Stimulated activated CD4-positive, alpha-beta T cell treated with anti-CD3 and anti-CD28 coated beads, Interleukin-2, amount 100 ng/mL, for 24 hours (primary cell): ENCODE measurements at regions not wholly inside any gene's neighbourhood (a gene's known extent, or its start where the extent isn't known, plus 50 kb on each side); places are given as distances from the start of the nearest gene placed in this dataset.

Experiments
- DNase-seq, 2 donors: peaks; one replicate each; pipeline ENCODE4 v3.0.0-alpha.2; 2020

DNA sequence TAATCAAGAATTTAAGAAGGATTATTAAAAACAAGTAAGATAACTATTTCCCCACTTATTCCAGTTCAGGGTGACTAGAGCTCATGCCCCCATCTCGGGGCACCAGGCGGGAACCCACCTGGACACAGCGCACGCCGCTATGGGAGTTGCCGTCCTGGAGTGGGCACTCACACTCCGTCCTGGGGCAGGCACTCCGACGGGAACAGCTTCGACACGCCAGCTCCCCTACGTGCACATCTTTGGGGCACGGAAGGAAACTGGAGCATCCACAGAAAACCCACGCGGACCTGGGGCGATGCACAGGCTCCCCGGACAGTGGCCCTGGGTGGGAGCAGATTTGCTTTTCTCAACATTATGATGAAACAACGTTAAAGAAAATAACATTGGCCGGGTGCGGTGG lies 52.0 kb upstream of the GATA5 start:
- DNase-seq: no peak

DNA sequence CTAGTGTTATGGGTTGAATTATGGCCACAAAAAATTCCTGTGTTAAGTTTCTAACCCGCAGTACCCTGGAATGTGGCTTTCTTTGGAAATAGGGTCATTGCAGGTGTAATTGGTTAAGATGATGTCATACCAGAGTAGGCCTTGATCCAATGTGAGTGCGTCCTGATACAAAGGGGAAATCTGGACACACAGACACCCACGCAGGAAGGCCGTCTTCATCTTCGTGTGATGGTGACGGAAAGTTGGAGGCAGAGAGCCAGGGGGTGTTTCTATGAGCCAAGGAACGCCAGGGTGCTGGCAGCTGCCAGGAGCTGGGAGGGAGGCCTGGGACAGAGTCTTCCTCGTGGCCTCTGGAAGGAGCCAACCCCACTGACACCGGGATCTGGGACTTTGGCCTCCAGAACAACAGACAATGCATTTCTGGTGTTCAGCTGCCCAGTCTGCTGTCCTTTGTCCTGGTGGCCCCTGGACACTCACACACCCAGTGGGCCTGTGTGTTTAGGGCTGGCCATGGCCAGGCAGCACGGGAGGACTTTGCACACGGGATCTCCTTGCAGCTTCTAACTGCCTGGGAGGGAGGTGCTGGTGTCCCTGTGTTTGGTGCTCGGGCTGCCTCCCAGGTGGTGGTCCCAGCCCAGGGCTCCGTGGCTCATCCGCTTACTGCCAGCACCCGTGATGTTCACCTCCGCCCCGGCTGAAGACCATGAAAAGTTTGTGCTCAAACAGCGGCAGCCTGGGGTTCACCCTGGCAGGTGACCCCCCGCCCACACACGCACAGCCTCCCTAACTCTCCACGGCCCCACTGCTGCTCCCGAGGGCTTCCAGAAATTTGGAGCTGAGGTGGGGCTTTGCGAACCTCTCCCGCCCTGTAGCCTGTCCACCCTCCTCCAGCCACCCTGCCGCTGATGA lies 53.4 kb upstream of the GATA5 start:
- no peak for DNase-seq

DNA sequence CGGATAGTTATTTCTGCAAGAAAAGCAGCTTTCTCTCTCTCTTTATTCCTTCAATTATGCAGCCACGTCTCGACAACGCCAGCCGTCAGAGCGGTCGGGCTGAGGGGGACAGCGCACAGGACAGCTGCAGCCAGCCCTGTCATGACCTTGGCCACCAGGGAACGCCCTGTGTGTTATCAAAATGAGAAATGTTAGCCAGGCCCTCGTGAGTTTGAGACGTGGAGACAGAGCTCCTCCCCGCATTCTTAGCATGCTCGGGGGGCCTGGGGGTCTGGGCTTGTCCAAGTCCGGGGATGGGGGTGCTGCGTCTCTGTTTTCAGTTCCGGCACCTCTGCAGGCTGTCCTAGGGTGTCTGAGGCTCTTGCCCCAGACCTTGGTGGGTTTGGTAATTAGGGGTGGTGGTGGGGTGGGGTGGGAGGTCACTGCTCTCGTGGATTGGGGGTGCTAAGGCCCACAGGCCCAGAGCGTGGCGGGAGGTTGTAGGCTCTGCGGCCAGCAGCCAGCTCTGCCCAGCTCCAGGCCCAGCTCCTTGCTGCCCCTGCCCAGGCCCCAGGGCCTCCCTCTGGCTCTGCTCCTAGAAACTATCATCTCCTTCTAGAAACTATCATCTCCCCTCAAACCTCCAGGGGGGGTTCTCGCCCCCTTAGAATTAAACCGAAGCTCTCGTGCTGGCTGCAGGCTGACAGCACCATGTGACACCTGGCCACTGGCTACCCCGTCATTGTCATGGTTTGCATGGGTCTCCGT lies 54.3 kb upstream of the GATA5 start:
- no peak for DNase-seq

DNA sequence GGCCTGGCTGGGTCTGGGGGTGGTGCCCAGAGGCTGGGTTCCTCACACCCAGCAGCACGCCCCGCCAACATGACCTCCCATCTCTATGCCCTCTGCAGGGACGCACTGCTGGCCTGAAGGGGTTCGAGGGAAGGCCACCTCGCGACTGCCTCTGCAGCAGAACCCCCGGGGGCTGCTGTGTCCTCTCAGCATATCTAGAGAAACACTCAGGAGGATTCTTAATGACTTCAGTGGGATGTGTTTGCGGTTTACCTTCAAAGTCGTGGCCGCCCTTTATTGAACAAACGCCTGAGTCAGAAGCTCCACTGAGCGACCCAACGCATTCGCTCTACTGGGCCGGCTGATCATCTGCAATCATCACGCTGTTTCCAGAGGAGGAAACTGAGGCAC lies 54.8 kb upstream of the GATA5 start:
- no peak for DNase-seq

DNA sequence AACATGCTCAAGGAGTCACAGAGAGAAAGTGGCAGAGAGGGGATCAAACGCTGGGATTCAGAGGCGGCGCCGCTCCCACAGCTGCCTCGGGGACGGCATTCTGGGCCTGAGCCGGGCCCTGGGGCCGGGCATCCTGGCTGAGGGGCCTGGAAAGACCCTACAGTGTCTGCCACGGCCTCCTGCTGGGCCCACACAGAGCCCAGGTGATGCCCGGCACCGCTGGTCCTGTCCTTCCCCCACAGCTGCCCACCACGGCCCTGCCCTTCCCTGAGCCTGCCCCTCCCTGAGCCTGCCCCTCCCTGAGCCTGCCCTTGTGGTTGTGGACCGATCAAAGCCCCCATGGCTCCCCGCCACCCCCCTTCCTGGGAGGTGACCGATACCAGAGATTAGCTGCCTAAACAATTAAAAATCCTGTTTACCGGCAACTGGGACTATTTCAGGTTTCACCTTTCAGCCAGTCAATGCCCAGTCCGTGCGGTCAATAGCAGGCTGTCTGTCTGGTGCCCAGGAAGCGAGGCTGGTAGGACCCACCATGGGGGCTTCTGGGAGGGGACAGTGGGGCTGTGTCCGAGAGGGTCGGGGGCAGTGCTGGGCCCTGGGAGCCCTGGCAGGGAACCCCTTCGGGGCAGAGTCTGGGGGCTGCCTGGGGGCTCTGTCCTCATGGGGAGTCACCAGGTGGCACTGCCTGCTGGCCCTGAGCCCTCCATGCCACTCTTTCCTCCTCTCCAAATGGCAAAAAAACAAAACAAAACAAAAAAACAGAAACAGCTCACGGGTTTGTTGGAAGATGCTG lies 55.4 kb upstream of the GATA5 start:
- no peak for DNase-seq

DNA sequence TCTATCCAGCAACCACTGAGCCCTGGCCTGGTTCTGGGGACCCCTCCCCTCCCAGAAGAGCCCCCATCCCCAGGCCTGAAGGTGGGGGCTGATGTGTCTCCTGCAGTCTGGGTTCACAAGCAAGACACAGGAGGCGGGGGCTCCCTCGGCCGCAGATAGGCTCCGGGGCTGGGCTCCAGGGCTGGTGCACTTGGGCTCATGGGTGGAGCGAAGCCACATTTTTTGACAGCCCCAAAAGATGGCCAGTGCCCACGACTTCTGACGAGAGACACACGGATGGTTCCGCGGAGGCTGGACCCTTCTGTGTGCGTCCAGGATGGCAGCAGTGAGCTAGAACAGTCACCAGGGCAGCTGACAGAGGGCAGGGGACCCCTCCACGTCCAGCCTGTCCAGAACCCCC lies 57.1 kb upstream of the GATA5 start:
- DNase-seq: no peak

DNA sequence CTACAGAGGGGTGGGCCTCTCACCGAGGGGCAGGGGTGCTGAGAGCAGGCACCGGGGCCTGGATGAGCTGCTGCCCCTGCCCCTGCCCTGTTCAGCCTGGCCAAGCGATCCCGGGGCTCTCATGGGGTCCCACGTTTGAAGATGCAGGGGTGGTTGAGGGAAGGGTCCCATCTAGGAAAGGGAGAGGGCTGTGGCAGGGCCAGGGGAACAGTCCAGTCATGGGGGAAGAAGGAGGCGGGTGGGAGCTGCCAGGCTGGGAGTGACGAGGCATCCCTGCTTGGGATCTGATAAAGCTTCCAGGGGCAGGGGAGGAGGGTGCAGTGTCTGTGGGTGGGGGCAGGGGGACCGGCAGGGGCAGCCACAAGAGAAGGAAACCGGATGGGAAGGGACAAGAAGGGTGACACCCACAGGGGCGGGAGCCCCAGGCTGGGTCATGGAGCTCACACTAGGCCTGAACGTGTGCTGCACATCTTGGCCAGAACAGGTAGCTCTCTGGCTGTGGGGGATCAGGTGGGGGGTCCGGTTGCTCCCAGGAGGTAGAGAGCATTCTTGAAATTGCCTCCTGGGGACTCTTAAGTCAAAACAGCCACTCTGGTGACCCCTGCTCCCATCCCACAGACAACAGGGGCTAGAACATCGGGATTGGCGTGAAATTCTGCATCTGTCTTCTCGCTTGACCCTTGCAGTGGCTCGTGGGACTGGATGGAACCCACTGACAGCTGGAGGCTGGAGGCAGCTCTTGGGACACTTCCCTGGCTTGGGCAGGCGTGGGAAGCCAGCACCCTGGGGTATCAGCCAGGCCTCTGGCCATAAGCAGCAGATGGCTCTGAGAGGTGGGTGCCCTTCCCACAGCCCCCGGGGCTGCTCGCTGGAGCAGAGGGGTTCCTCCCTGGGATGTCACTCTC lies 58.0 kb upstream of the GATA5 start:
- DNase-seq: no peak

DNA sequence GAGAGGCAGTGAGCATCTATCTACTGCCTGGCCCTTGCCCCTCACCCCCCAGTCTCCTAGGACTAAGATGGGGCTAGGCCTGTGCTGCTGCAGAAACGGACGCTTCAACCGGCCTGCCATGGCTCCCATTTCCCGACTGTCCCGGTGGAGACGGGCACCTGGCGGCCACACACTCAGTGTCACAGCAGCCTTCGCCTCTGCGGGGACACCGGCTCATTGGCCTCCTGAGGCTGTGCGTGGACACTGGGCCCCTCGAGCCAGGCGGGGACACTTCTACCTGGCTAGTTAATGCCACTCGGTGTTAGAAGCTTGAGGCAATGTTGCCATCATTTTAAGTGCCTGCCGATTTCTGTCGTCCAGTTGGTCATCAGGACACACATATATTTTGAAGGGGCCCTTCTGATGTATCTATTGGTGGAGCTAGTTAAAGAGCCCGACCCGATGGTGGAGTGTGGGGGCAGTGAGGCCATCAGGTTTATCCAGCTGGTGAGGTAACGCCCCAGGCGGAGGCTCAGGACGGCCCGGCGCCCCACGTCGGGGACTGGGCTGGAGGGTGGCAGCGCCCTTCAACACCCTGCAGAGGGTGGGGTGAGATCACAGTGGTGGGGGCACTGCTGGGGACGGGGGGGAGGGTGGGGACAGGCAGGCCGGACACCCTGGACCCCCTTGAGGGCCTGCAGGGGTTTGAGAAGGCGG lies 58.9 kb upstream of the GATA5 start:
- no peak for DNase-seq

DNA sequence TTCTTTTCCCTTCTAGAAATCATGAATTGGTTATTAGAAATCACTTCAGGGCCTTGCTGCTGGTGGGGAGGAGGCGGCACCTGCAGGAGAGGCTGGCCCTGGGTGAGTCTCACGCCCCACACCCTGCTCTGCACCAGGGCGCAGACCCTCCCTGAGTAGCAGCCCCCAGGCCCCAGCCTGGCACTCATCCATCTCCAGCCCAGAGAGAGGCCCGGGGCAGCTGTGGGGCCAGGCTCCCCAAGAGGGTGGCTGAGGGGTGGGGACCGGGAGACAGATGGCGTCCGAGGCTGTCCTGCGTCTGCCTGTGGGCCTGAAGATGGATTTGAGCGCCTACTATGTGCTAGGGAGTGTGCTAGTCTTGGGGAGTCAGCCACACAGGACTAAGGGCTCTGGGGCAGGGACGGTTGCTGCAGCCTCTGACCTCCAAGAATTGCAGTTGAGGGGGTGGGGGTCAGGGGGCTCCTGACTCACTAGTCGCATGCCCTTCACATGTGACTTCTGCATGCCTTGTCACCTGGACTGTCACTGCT lies 59.6 kb upstream of the GATA5 start:
- DNase-seq: no peak

DNA sequence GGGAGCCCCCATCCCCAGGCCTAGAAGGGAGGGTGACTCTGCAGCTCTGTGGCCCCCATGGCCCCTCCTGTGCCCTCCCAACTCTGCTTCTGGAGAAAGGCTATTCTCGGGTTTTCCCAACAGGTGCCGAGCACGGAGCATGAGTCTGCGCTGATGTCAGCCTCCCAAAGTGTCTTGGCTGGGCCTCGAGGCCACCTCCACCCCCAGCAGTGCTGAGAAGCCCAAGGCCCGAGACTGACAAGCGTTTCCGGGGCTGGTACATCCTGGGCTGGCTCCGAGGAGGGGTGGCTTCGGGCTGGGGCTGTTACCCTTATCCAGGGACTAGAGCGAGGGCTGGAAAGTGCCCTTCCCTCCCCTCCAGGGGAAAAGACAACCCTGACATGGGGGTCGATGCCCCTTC lies 60.2 kb upstream of the GATA5 start:
- DNase-seq: no peak

DNA sequence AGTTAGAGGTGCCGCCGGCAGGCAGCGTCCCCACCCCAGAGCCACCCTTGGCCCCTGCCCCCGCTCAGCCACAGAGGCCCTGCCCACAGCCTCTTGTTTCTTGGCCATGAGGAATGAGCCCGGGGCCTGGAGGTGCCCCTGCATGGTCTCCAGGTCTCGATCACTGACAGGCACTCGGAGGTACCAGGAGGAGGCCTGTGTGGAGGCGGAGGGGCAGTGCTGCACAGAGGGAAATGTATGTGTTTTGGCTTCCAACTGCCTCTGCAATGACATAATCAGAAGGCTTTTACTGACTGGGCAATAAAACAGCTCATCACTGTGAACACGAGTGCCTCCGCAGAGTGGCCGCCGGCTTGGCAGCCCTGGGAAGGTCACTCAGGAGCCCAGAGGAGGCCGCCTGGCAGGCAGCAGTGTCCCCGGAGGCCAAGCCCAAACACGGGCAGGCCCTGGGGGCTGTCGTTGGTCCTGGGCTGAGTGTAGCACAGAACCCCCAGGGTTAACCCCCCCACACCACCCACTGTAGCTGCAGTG lies 61.1 kb upstream of the GATA5 start:
- no peak for DNase-seq

DNA sequence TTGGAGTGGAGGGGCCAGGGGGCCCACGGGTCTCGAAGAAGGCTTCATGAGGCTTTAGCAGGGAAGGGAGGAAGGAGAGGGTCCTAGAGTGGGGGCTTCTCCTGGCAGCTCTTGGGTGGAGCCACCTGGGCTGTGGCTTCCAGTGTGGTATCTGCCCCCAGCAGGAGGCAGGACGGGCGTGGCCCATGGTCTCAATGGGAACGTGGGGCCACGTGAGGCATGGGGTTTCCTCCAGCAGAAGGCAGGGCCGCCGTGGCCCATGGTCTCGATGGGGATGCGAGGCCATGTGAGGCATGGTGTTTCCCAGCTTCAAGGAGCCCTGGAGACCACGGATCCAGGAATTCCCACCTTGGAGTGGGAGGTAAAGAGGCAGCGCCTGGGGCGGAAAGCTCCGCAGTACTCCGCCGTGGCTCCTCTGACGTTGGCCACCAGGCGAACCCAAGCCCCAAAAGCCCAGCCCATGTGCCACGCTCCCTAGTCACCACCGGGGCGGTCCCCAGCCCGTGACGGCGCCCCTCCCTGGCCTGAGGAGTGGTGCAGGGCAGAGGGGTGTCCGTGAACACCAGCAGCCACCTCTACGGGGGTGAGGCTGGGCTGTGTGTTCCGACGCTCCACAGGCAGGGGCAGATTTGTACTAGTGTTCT lies 62.0 kb upstream of the GATA5 start:
- DNase-seq: no peak

DNA sequence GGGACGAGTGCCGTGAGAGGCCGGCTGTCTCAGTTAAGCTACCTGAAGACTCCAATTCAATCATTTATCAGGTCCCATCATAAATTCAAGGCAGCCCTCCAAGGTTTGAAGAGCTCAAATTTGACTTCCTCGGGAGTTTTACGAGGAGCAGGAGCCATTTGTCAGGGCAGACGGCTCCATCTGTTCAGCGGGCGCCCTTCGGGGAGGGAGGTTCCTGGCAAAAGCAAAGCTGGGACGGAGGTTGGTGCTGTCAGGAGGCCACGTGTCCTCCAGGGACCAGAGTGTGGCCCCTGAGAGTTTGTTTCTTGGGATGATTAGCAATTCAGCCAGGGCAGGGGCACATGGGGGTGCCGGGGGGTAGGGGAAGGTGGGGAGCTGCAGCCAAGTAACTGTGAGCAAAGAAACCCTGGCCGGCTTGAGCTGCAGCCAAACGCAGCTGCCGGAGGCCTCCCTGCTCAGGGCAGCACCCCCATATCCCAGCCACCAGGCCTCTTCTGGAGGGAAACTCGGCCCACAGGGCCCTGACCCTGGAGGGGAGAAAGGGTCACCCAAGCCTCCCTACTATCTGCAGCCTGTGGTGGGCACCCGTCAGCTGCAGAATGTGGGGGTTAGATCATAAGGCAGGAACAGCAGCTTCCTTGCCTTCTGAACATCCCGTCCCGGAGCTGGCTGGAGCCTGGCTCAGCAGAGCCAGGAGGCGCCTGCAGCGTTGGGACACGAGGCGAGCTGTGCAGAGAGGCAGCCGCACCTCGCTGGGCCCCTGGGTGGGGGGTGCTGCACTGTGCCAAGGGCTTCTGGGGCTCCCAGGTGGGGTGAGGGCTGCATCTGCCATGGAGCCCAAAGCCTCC lies 63.6 kb upstream of the GATA5 start:
- DNase-seq: no peak

DNA sequence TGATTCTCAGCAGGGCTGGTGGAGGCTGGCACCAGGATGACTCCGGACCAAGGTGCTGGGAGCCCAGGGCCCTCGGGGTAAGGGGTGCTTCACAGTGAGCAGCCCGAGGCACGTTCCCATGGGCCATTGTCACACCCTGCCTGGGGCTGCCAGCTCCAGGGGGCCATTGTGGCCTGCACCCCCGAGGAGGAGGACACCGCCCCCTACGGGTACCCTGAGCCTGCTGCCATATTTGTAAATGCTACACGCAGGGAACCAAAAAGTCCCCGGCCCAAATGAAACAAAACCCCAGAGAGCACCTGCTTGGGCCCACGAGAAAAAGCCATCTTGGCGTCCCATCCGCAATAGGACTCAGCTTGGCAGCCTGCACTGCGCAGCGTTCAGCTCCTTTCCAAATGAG lies 64.7 kb upstream of the GATA5 start:
- no peak for DNase-seq

DNA sequence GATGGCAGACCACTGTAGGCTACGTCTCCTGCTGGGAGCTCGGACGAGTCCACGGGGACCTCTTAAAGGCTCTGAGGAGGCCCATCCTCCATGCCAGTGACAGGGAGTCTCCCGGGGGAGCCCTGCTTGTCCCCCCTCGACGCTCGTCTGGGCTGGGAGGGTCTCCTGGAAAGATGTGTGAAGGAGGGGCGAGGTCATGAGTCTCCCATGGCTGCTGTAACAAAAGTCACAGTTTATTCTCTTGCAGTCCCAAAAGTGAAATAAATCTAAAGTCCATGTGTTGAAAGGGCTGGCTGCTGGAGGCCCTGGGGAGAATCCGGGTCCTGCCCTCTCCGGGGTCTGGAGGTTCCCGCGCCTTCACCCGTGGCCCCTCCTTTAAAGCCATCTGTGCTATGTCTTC lies 67.1 kb upstream of the GATA5 start:
- no peak for DNase-seq

DNA sequence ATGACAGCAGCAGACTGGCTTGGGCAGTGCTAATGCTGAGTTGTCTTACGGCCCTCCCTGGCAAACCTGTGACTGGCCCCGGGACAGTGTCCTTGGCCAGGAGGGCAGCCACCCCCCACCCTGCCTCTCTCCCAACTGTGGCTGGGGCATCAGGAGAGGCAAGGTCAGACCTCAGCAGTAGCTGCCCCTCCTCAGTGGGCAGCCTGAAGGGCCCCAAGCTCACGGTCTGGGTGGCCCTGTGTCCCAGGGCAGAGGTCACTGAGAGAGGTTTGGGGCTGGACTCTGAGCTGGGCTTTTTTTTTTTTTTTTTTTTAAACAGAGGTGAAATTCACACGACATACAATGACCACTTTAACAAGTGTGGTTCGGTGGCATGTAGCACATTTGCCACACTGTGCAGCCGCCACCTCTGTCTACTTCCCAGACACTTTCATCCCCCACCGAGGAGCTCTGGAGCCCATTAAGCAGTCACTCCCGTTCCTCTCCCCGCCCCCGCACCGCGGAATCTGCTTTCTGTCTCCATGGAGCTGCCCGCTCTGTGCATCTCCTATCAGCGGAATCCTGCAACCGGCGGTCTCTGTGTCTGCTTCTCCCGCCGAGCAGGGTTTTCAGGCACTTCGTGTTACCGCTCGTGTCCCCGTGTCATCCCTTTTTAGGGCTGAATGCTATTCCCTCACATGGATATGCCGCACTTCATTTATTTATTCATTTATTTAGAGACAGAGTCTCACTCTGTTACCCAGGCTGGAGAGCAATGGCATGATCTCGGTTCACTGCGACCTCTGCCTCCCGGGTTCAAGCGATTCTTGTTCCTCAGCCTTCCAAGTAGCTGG lies 67.9 kb upstream of the GATA5 start:
- DNase-seq: no peak

DNA sequence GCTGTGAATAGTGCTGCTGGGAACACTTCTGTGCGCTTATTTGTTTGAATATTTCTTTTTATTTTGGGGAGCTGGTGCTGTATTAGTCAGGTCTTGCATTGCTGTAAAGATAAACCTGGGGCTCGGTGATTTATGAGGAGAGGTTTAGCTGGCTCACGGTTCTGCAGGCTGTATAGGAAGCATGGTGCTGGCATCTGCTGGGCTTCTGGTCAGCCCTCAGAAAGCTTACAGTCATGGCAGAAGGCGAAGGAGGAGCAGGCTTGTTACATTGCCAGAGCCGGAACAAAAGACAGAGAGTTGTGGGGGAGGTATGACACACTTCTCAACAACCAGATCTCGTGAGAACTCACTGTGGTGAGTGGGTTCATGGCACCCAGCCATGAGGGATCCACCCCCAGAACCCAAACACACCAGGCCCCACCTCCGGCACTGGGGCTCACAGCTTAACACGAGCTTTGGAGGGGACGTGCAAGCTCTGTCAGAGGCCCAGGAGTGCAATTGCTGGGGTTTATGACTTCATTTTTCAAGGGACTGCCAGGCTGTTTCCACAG lies 68.8 kb upstream of the GATA5 start:
- no peak for DNase-seq

DNA sequence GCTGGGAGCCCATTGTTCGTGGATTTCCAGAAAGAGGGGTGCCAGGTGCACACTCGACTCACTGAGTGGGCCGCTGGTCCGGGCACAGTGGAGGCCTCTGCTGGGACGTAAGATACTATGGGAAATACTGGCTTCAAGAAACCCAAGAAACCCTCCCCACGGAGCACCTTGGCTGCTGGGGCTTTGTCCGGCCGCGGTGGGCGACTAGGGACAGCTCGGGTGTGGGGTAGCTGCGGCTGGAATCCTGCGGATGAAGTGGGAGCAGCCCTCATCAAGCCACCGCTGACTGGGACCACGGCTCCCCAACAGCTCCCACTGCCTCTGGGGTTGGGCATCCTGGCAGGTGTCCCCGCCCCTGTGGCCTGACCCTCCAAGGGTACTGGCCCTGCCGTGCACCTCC lies 69.5 kb upstream of the GATA5 start:
- DNase-seq: no peak
